Transverse colon (tissue), 4 donors: ENCODE measurements at regions not wholly inside any gene's neighbourhood (a gene's known extent, or its start where the extent isn't known, plus 50 kb on each side); places are given as distances from the start of the nearest gene placed in this dataset.

Experiments used
- DNase-seq: peaks from one replicate; pipeline ENCODE4 v3.0.0-alpha.2; 2019
- H3K27ac ChIP-seq, 4 donors: fragments of 200-600 bp; sonication (generic); 2 replicates each; pipeline ENCODE4 v1.5.1; 2016 to 2018; ENCODE audit warnings: inconsistent platforms in 4 of 4
- H3K27me3 ChIP-seq: fragments of 200-600 bp; sonication (generic); 2 replicates; pipeline ENCODE4 v1.5.1; 2017; ENCODE audit warnings: inconsistent platforms
- H3K36me3 ChIP-seq, 4 donors: fragments of 200-600 bp; sonication (generic); 2 replicates each; pipeline ENCODE4 v1.5.1; 2017 to 2019; ENCODE audit warnings: inconsistent platforms in 4 of 4
- H3K4me1 ChIP-seq, 4 donors: fragments of 200-600 bp; sonication (generic); 2 replicates each; pipeline ENCODE4 v1.5.1; 2017 to 2020; ENCODE audit warnings: inconsistent platforms in 4 of 4
- H3K4me3 ChIP-seq, 4 donors: fragments of 200-600 bp; sonication (generic); 1 replicate in 1 of 4; 2 replicates in 3 of 4; pipeline versions ENCODE4 v1.5.1 to v1.6.1; 2017 to 2019; ENCODE audit warnings: inconsistent platforms in 4 of 4
- H3K9me3 ChIP-seq, 2 donors: fragments of 200-600 bp; sonication (generic); 2 replicates each; pipeline ENCODE4 v1.5.1; 2017 to 2019; ENCODE audit warnings: inconsistent platforms in 2 of 2
- CTCF ChIP-seq, 5 experiments: fragments of 200-600 bp in 3 of 5; fragments of 450-650 bp in 2 of 5; sonication (generic) in 3 of 5; IDR thresholded peaks; 1 replicate in 2 of 5; 2 replicates in 3 of 5; pipeline ENCODE4 v1.5.1; 2016 to 2017; ENCODE audit warnings: antibody characterized with exemption in 5 of 5, inconsistent platforms in 3 of 5, mild to moderate bottlenecking in 2 of 5, moderate library complexity in 1 of 5
- EP300 ChIP-seq: sonication (generic); formaldehyde crosslinking; IDR thresholded peaks from one replicate; pipeline ENCODE4 v1.6.1; 2017; ENCODE audit warnings: antibody characterized with exemption, low read depth
- POLR2A ChIP-seq: fragments of 450-650 bp; IDR thresholded peaks from one replicate; pipeline ENCODE4 v1.6.1; 2016; ENCODE audit warnings: antibody characterized with exemption, mild to moderate bottlenecking, moderate library complexity
- POLR2AphosphoS5 ChIP-seq, 3 donors: sonication (generic); formaldehyde crosslinking; IDR thresholded peaks; one replicate each; pipeline ENCODE4 v1.6.1; 2016; ENCODE audit warnings: antibody characterized with exemption in 3 of 3
- WGBS, 2 donors: methylation state at CpG; one replicate each; pipeline ENCODE4 v1.1.5; 2018; ENCODE audit warnings: low coverage in 1 of 2; 5-methylcytosine and 5-hydroxymethylcytosine counted together
- in situ Hi-C, 4 donors: fragments of 200-750 bp; cut with MboI; loops; one replicate each; pipeline versions ENCODE4 v1.15.0 to v1.15.1; 2017; ENCODE audit warnings: low sequenced_read_pairs in 3 of 4, low pct_ligation_motif_present in 1 of 4, low pct_unique_long_range_greater_than_20kb in 1 of 4
- intact Hi-C: fragments of 100-400 bp; cut with DNase I; formaldehyde crosslinking; loops from one replicate; pipeline ENCODE4 v1.15.1; 2023; ENCODE audit warnings: low total_unique reads

- no peaks in the 10 kb centered on the region for H3K27me3 ChIP-seq
- no peak for DNase-seq
- 43 to 59% methylated on average over 2 to 3 of the region's 3 CpGs for WGBS, 2 donors
- no peak overlapping the region for H3K4me3 ChIP-seq
- intact Hi-C loops (no loop called here), in situ Hi-C loops (no loop called here)
- H3K36me3 ChIP-seq: no peaks in the 10 kb centered on the region
- no peaks in the 10 kb centered on the region for H3K4me1 ChIP-seq
- TF ChIP-seq EP300: no peak
- no peak for TF ChIP-seq POLR2A
- no peak for TF ChIP-seq POLR2AphosphoS5 (IDR thresholded peaks at IDR 0.05)
- no peak for TF ChIP-seq CTCF (IDR thresholded peaks at IDR 0.05)
- H3K9me3 ChIP-seq: peaks cover 3 to 4% of the 10 kb centered on the region in 2 donors
- no peak overlapping the region for H3K27ac ChIP-seq
Measured at GRCh38 chr7:68306692-68307107, 1291.6 kb upstream of the AUTS2 start.

GRCh38 chr7:68309271-68309670, 1289.0 kb upstream of the AUTS2 start:
- intact Hi-C loops (no loop called here), in situ Hi-C loops (no loop called here)
- H3K27ac ChIP-seq: no peak overlapping the region
- peaks cover 3 to 4% of the 10 kb centered on the region in 2 donors for H3K9me3 ChIP-seq
- TF ChIP-seq CTCF (IDR thresholded peaks at IDR 0.05): no peak
- TF ChIP-seq POLR2AphosphoS5 (IDR thresholded peaks at IDR 0.05): no peak
- no peak for TF ChIP-seq EP300
- no peak for TF ChIP-seq POLR2A
- 23 to 69% methylated on average over 2 of the region's 2 CpGs for WGBS, 2 donors
- no peaks in the 10 kb centered on the region for H3K36me3 ChIP-seq
- DNase-seq: no peak
- no peaks in the 10 kb centered on the region for H3K4me1 ChIP-seq
- no peaks in the 10 kb centered on the region for H3K27me3 ChIP-seq
- no peak overlapping the region for H3K4me3 ChIP-seq

- in situ Hi-C loops: no loop called here
- intact Hi-C loops: no loop called here
- 76% methylated on average over 6 of the region's 6 CpGs; no CpG with 5 or more reads in 1 of the 2 donors for WGBS, 2 donors
- Histone ChIP-seq H3K27ac (no peak overlapping the region), H3K4me3 (no peak overlapping the region), H3K27me3 (no peaks in the 10 kb centered on the region), H3K4me1 (no peaks in the 10 kb centered on the region), H3K9me3 (peaks cover 3 to 4% of the 10 kb centered on the region in 2 donors), H3K36me3 (no peaks in the 10 kb centered on the region)
- TF ChIP-seq CTCF (IDR thresholded peaks at IDR 0.05) (no peak), POLR2AphosphoS5 (IDR thresholded peaks at IDR 0.05) (no peak), POLR2A (no peak), EP300 (no peak)
- DNase-seq: no peak
Measured at GRCh38 chr7:68309806-68310205, 1288.5 kb upstream of the AUTS2 start.

- no peaks in the 10 kb centered on the region for H3K36me3 ChIP-seq
- peaks cover 0 to 3% of the 10 kb centered on the region in 2 donors for H3K9me3 ChIP-seq
- H3K4me1 ChIP-seq: no peaks in the 10 kb centered on the region
- H3K27ac ChIP-seq: no peak overlapping the region
- in situ Hi-C loops (no loop called here), intact Hi-C loops (no loop called here)
- TF ChIP-seq CTCF (IDR thresholded peaks at IDR 0.05) (no peak), POLR2AphosphoS5 (IDR thresholded peaks at IDR 0.05) (no peak), EP300 (no peak), POLR2A (no peak)
- DNase-seq: no peak
- WGBS, 2 donors: 87% methylated on average over 6 of the region's 6 CpGs
- no peaks in the 10 kb centered on the region for H3K27me3 ChIP-seq
- no peak overlapping the region for H3K4me3 ChIP-seq
Measured at GRCh38 chr7:68311958-68312357, 1286.3 kb upstream of the AUTS2 start.
